IMR-90 (cell line): ENCODE measurements at regions not wholly inside any gene's neighbourhood (a gene's known extent, or its start where the extent isn't known, plus 50 kb on each side); places are given as distances from the start of the nearest gene placed in this dataset.

Experiments used
- ATAC-seq: fragments of 200-7000 bp; cut with Tn5 transposase; 2 replicates; pipeline ENCODE4 v1.9.1; 2020; ENCODE audit warnings: low read depth, mild to moderate bottlenecking, moderate library complexity
- BruUV-seq: library from RNA; stranded (reverse); fragments of 400-500 nt; replicated peaks from 2 replicates; lab custom pipeline; 2021; lab: Mats Ljungman, UMichigan
- CTCF ChIA-PET: fragments of 300-600 bp; formaldehyde crosslinking; extraction: SDS; loops from one replicate; lab custom pipeline; 2021; ENCODE audit warnings: antibody characterized with exemption; lab: Yijun Ruan, JAX
- POLR2A ChIA-PET: fragments of 300-600 bp; sonication (Branson Sonifier 250); formaldehyde crosslinking; loops from one replicate; lab custom pipeline; 2022; ENCODE audit warnings: antibody characterized with exemption; ENCODE audit not compliant: unreplicated experiment; lab: Charles Lee
- DNase-seq: peaks from one replicate; pipeline ENCODE4 v3.0.0; 2013
- H2AFZ ChIP-seq: replicated peaks from 2 replicates; pipeline ENCODE3; 2013; ENCODE audit warnings: low read length, mild to moderate bottlenecking; ENCODE audit not compliant: poor library complexity
- H2AK5ac ChIP-seq: 2 replicates; pipeline ENCODE4 v1.6.1; 2013; ENCODE audit warnings: low read depth, low read length, inconsistent platforms
- H2AK9ac ChIP-seq: replicated peaks from 2 replicates; pipeline ENCODE3; 2013; ENCODE audit warnings: mild to moderate bottlenecking, low read depth, low read length, moderate library complexity; ENCODE audit not compliant: poor library complexity
- H2BK120ac ChIP-seq: 2 replicates; pipeline ENCODE4 v1.6.1; 2013; ENCODE audit warnings: low read depth, low read length, inconsistent platforms
- H2BK15ac ChIP-seq: 3 replicates; pipeline ENCODE4 v1.6.1; 2013; ENCODE audit warnings: low read depth, low read length, inconsistent platforms
- H2BK20ac ChIP-seq: 2 replicates; pipeline ENCODE4 v1.6.1; 2013; ENCODE audit warnings: low read depth, mild to moderate bottlenecking, inconsistent platforms, low read length, moderate library complexity
- H2BK5ac ChIP-seq: 2 replicates; pipeline ENCODE4 v1.6.1; 2013; ENCODE audit warnings: mild to moderate bottlenecking, low read depth, low read length, inconsistent platforms; ENCODE audit not compliant: poor library complexity, severe bottlenecking
- H3K14ac ChIP-seq: replicated peaks from 2 replicates; pipeline ENCODE4 v1.6.1; 2013; ENCODE audit warnings: low read depth, low read length, inconsistent platforms
- H3K18ac ChIP-seq: 2 replicates; pipeline ENCODE4 v1.6.1; 2013; ENCODE audit warnings: low read depth, low read length, control low read depth
- H3K23ac ChIP-seq: 2 replicates; pipeline ENCODE4 v1.6.1; 2013; ENCODE audit warnings: low read depth, low read length, inconsistent platforms
- H3K27ac ChIP-seq: 2 replicates; pipeline ENCODE4 v1.5.1; 2013; ENCODE audit warnings: mild to moderate bottlenecking, control low read depth, low read length; ENCODE audit not compliant: insufficient read depth
- H3K27me3 ChIP-seq: 2 replicates; pipeline ENCODE4 v1.6.1; 2013; ENCODE audit warnings: low read length; ENCODE audit not compliant: control insufficient read depth, insufficient read depth
- H3K36me3 ChIP-seq: 2 replicates; pipeline ENCODE4 v1.6.1; 2013; ENCODE audit warnings: low read length, mixed read lengths; ENCODE audit not compliant: control insufficient read depth, insufficient read depth
- H3K4ac ChIP-seq: 2 replicates; pipeline ENCODE4 v1.6.1; 2013; ENCODE audit warnings: low read depth, low read length, inconsistent platforms
- H3K4me1 ChIP-seq: 2 replicates; pipeline ENCODE4 v1.6.1; 2013; ENCODE audit warnings: low read length, mixed read lengths; ENCODE audit not compliant: control insufficient read depth, insufficient read depth
- H3K4me2 ChIP-seq: 2 replicates; pipeline ENCODE4 v1.6.1; 2013; ENCODE audit warnings: low read depth, mild to moderate bottlenecking, control low read depth, low read length, moderate library complexity
- H3K4me3 ChIP-seq: 2 replicates; pipeline ENCODE4 v1.5.1; 2013; ENCODE audit warnings: low read depth, mild to moderate bottlenecking, control low read depth, low read length, moderate library complexity; ENCODE audit not compliant: insufficient read depth
- H3K56ac ChIP-seq: 2 replicates; pipeline ENCODE4 v1.6.1; 2013; ENCODE audit warnings: low read length, inconsistent platforms; ENCODE audit not compliant: insufficient read depth; ENCODE audit errors: extremely low read depth
- H3K79me1 ChIP-seq, 2 experiments: 2 replicates each; pipeline ENCODE4 v1.6.1; 2013; ENCODE audit warnings: low read length in 2 of 2, inconsistent platforms in 1 of 2, low read depth in 1 of 2
- H3K9ac ChIP-seq: 2 replicates; pipeline ENCODE4 v1.6.1; 2013; ENCODE audit warnings: low read depth, low read length, control low read depth
- H3K9me1 ChIP-seq: 2 replicates; pipeline ENCODE4 v1.6.1; 2013; ENCODE audit warnings: low read length, inconsistent platforms; ENCODE audit not compliant: insufficient read depth
- H3K9me3 ChIP-seq: 2 replicates; pipeline ENCODE4 v1.6.1; 2013; ENCODE audit warnings: low read length; ENCODE audit not compliant: control insufficient read depth, insufficient read depth
- H4K20me1 ChIP-seq: 2 replicates; pipeline ENCODE4 v1.6.1; 2013; ENCODE audit warnings: low read length, inconsistent platforms; ENCODE audit not compliant: insufficient read depth
- H4K5ac ChIP-seq: 2 replicates; pipeline ENCODE4 v1.6.1; 2013; ENCODE audit warnings: mild to moderate bottlenecking, low read depth, low read length, control low read depth
- H4K8ac ChIP-seq, 2 experiments: 2 replicates each; pipeline ENCODE4 v1.6.1; 2013; ENCODE audit warnings: low read depth in 2 of 2, low read length in 2 of 2, control low read depth in 1 of 2, inconsistent platforms in 1 of 2
- H4K91ac ChIP-seq: 2 replicates; pipeline ENCODE4 v1.6.1; 2013; ENCODE audit warnings: low read depth, low read length, inconsistent platforms; ENCODE audit not compliant: insufficient read depth
- BHLHE40 ChIP-seq: fragments of 150-350 bp; IDR thresholded peaks from 2 replicates; pipeline ENCODE4 v1.6.1; 2016; ENCODE audit warnings: mild to moderate bottlenecking, low read depth, low read length
- ELK1 ChIP-seq: fragments of 150-350 bp; IDR thresholded peaks from 2 replicates; pipeline ENCODE4 v1.6.1; 2016; ENCODE audit warnings: low read depth, mild to moderate bottlenecking, low read length, moderate library complexity, borderline replicate concordance
- MAZ ChIP-seq: IDR thresholded peaks from 2 replicates; pipeline ENCODE4 v1.6.1; 2012; ENCODE audit warnings: low read depth, mild to moderate bottlenecking, low read length, improper control_type of control experiment, moderate library complexity, borderline replicate concordance
- RFX5 ChIP-seq: IDR thresholded peaks from 2 replicates; pipeline ENCODE4 v1.8.0; 2012; ENCODE audit warnings: low read depth, mild to moderate bottlenecking, low read length, moderate library complexity
- USF2 ChIP-seq: fragments of 150-350 bp; IDR thresholded peaks from 2 replicates; pipeline ENCODE4 v1.6.1; 2017; ENCODE audit warnings: mild to moderate bottlenecking, antibody characterized with exemption, low read length, low read depth
- WGBS, 2 experiments: methylation state at CpG; one replicate each; pipeline versions ENCODE4 v1.1.5 to v1.1.7; 2013; ENCODE audit warnings: missing lambda C conversion rate in 2 of 2; ENCODE audit not compliant: insufficient read length in 1 of 2; ENCODE audit errors: extremely low coverage in 2 of 2; 5-methylcytosine and 5-hydroxymethylcytosine counted together
- dilution Hi-C: fragments of 300-500 bp; cut with HindIII; formaldehyde crosslinking; loops from one replicate; pipeline ENCODE4 v1.14.3; 2018; ENCODE audit warnings: low sequenced_read_pairs; ENCODE audit not compliant: unreplicated experiment
- in situ Hi-C: fragments of 300-500 bp; cut with MboI; formaldehyde crosslinking; loops from 3 replicates; pipeline ENCODE4 v1.14.3; 2019; ENCODE audit warnings: low sequenced_read_pairs, inconsistent platforms, mixed read lengths
- intact Hi-C: fragments of 100-400 bp; cut with micrococcal nuclease; formaldehyde crosslinking; loops from 2 replicates; pipeline ENCODE4 v1.10.0; 2022

- dilution Hi-C loops: no loop called here
Measured at GRCh38 chr13:57375876-57376275, 208.9 kb downstream of the PRR20E start.

More at GRCh38 chr13:57375876-57376275, 208.9 kb downstream of the PRR20E start:
- H3K23ac ChIP-seq: no peak overlapping the region
- no peak overlapping the region for H3K4me3 ChIP-seq
- no peak overlapping the region for H4K8ac ChIP-seq
- intact Hi-C loops: no loop called here
- H3K9me3 ChIP-seq: peaks cover 3% of the 10 kb centered on the region; the same call in 1 of the 2 replicates
- H3K14ac ChIP-seq: no peak overlapping the region
- H2AFZ ChIP-seq: no peak overlapping the region
- no peak overlapping the region for H3K4me2 ChIP-seq
- H3K27ac ChIP-seq: no peak overlapping the region
- no peak overlapping the region for H2BK120ac ChIP-seq
- no peak overlapping the region for H2AK5ac ChIP-seq
- H4K20me1 ChIP-seq: no peaks in the 10 kb centered on the region
- H2BK5ac ChIP-seq: no peak overlapping the region
- H3K4ac ChIP-seq: no peak overlapping the region
- H3K56ac ChIP-seq: no peak overlapping the region
- H3K4me1 ChIP-seq: no peaks in the 10 kb centered on the region
- no peaks in the 10 kb centered on the region for H3K36me3 ChIP-seq
- in situ Hi-C loops: no loop called here
- BruUV-seq: no TSS peak
- no peak for ATAC-seq
- H3K79me1 ChIP-seq: no peaks in the 10 kb centered on the region
- ChIA-PET POLR2A (no interaction called here), CTCF (no interaction called here)
- TF ChIP-seq ELK1: no peak
- no peak for TF ChIP-seq MAZ
- TF ChIP-seq USF2: no peak
- no peak for TF ChIP-seq BHLHE40
- no peak for TF ChIP-seq RFX5
- no peaks in the 10 kb centered on the region for H3K9me1 ChIP-seq
- no peak overlapping the region for H2BK15ac ChIP-seq
- no peak overlapping the region for H4K5ac ChIP-seq
- no peak overlapping the region for H3K9ac ChIP-seq
- no peak overlapping the region for H3K18ac ChIP-seq
- H2BK20ac ChIP-seq: no peak overlapping the region
- H2AK9ac ChIP-seq: no peak overlapping the region
- no peak overlapping the region for H4K91ac ChIP-seq
- no peak for DNase-seq
- no peaks in the 10 kb centered on the region for H3K27me3 ChIP-seq
- no CpG with 5 or more reads among the region's 2 CpGs for WGBS, 2 experiments
